PC-3 (cell line): ENCODE measurements at regions not wholly inside any gene's neighbourhood (a gene's known extent, or its start where the extent isn't known, plus 50 kb on each side); places are given as distances from the start of the nearest gene placed in this dataset.

Experiments used
- CTCF ChIP-seq: fragments of 300-600 bp; sonication (generic); conservative IDR thresholded peaks from 2 replicates; pipeline ENCODE4 v1.5.1; 2017; ENCODE audit warnings: antibody characterized with exemption, low read depth, mild to moderate bottlenecking, low read length
- EZH2phosphoT487 ChIP-seq: fragments of 300-600 bp; sonication (generic); IDR thresholded peaks from 2 replicates; pipeline ENCODE4 v1.6.1; 2018; ENCODE audit warnings: mild to moderate bottlenecking, antibody characterized with exemption, low read length, borderline replicate concordance

- TF ChIP-seq CTCF, result no peak
- TF ChIP-seq EZH2phosphoT487, result no peak
These were observed 58.1 kb downstream of the UNCX start for GRCh38 chr7:1290679-1291356.
